HepG2 (cell line): ENCODE measurements at regions not wholly inside any gene's neighbourhood (a gene's known extent, or its start where the extent isn't known, plus 50 kb on each side); places are given as distances from the start of the nearest gene placed in this dataset.

Experiments used
- ATAC-seq: fragments of 200-7000 bp; cut with Tn5 transposase; 3 replicates; pipeline ENCODE4 v1.9.1; 2020; ENCODE audit warnings: mild to moderate bottlenecking, moderate library complexity
- BruUV-seq: library from RNA; stranded (reverse); fragments of 400-500 nt; replicated peaks from 2 replicates; lab custom pipeline; 2021; lab: Mats Ljungman, UMichigan
- CTCF ChIA-PET: fragments of 300-600 bp; formaldehyde crosslinking; extraction: SDS; loops from one replicate; lab custom pipeline; 2021; ENCODE audit warnings: low total read pairs, inconsistent platforms, low intra/inter-chr PET ratio; lab: Yijun Ruan, JAX
- POLR2A ChIA-PET: fragments of 350-600 bp; sonication (Branson Sonifier 250); formaldehyde crosslinking; loops from one replicate; lab custom pipeline; 2020; ENCODE audit warnings: antibody characterized with exemption, inconsistent platforms; lab: Yijun Ruan, JAX
- DNase-seq: peaks from one replicate; pipeline ENCODE4 v3.0.0-alpha.2; 2015; ENCODE audit warnings: low spot score
- FAIRE-seq: peaks from 3 replicates; lab custom pipeline; 2011; peaks lifted over from hg19 to GRCh38; lab: Jason Lieb, UNC
- H2AFZ ChIP-seq: one replicate; pipeline ENCODE4 v1.6.1; 2011; ENCODE audit warnings: low read length, inconsistent platforms
- H3K27ac ChIP-seq: fragments of 300-600 bp; 3 replicates; pipeline ENCODE4 v1.8.0; 2011; ENCODE audit warnings: mixed run types, mild to moderate bottlenecking, mixed read lengths, low read length, inconsistent platforms; ENCODE audit not compliant: insufficient read depth; ENCODE audit errors: extremely low read length
- H3K27me3 ChIP-seq, 2 experiments: fragments of 200-600 bp in 1 of 2; 2 replicates in 1 of 2; 3 replicates in 1 of 2; pipeline versions ENCODE4 v1.6.0 to v1.8.0; 2011; ENCODE audit warnings: low read length in 2 of 2, mild to moderate bottlenecking in 2 of 2, moderate library complexity in 2 of 2, inconsistent platforms in 1 of 2; ENCODE audit not compliant: insufficient read depth in 2 of 2, control insufficient read depth in 1 of 2
- H3K36me3 ChIP-seq, 2 experiments: fragments of 200-600 bp in 1 of 2; replicated peaks in 1 of 2; 2 replicates in 1 of 2; 3 replicates in 1 of 2; pipeline versions ENCODE4 v1.5.1 to v1.8.0; 2011; ENCODE audit warnings: low read length in 2 of 2, inconsistent platforms in 1 of 2; ENCODE audit not compliant: insufficient read depth in 2 of 2, control insufficient read depth in 1 of 2
- H3K4me1 ChIP-seq: 2 replicates; pipeline ENCODE4 v1.5.1; 2012; ENCODE audit warnings: low read length, inconsistent platforms; ENCODE audit not compliant: insufficient read depth
- H3K4me2 ChIP-seq: 2 replicates; pipeline ENCODE4 v1.6.0; 2011; ENCODE audit warnings: low read depth, low read length, inconsistent platforms
- H3K4me3 ChIP-seq, 3 experiments: fragments of 200-600 bp in 1 of 3; sonication (generic), shearing (Covaris generic) in 1 of 3; replicated peaks in 1 of 3; 2 replicates each; pipeline ENCODE4 v1.5.1; 2011 to 2016; ENCODE audit warnings: low read length in 3 of 3, inconsistent platforms in 2 of 3, low read depth in 2 of 3, mild to moderate bottlenecking in 2 of 3, control low read depth in 1 of 3, mixed read lengths in 1 of 3; ENCODE audit not compliant: insufficient read depth in 1 of 3
- H3K79me2 ChIP-seq: one replicate; pipeline ENCODE4 v1.6.1; 2011; ENCODE audit warnings: low read length, inconsistent platforms; ENCODE audit not compliant: insufficient read depth
- H3K9ac ChIP-seq: 2 replicates; pipeline ENCODE4 v1.6.0; 2011; ENCODE audit warnings: mild to moderate bottlenecking, low read depth, low read length, inconsistent platforms; ENCODE audit not compliant: insufficient read depth
- H3K9me3 ChIP-seq: 2 replicates; pipeline ENCODE4 v1.5.1; 2012; ENCODE audit warnings: mild to moderate bottlenecking, low read length
- H4K20me1 ChIP-seq: 2 replicates; pipeline ENCODE4 v1.6.0; 2011; ENCODE audit warnings: inconsistent platforms, mild to moderate bottlenecking, low read length, moderate library complexity; ENCODE audit not compliant: insufficient read depth
- ARNT ChIP-seq: fragments of 450-650 bp; IDR thresholded peaks from 2 replicates; pipeline ENCODE4 v1.6.1; 2017
- BORCS8-MEF2B ChIP-seq: sonication (generic); formaldehyde crosslinking; IDR thresholded peaks from 2 replicates; pipeline ENCODE4 v1.8.0; 2022; ENCODE audit warnings: mild to moderate bottlenecking, missing genetic modification reagents
- CCDC6 ChIP-seq: sonication (generic); formaldehyde crosslinking; IDR thresholded peaks from 2 replicates; pipeline ENCODE4 v1.8.1; 2022; ENCODE audit warnings: mild to moderate bottlenecking, missing genetic modification reagents, moderate library complexity
- GTF2F1 ChIP-seq: fragments of 150-350 bp; IDR thresholded peaks from 2 replicates; pipeline ENCODE4 v1.6.1; 2014; ENCODE audit warnings: low read length
- HCFC1 ChIP-seq: fragments of 150-350 bp; IDR thresholded peaks from 2 replicates; pipeline ENCODE4 v1.6.1; 2014; ENCODE audit warnings: low read depth, low read length
- HOXD1 ChIP-seq: sonication (generic); formaldehyde crosslinking; IDR thresholded peaks from 2 replicates; pipeline ENCODE4 v1.5.0; 2020; ENCODE audit warnings: missing genetic modification reagents
- KDM5A ChIP-seq: fragments of 200-600 bp; sonication (generic); IDR thresholded peaks from 2 replicates; pipeline ENCODE4 v1.7.0; 2018; ENCODE audit warnings: antibody characterized with exemption, mild to moderate bottlenecking, low read length, borderline replicate concordance
- MXD4 ChIP-seq: IDR thresholded peaks from 2 replicates; pipeline ENCODE4 v1.6.1; 2016; ENCODE audit warnings: mild to moderate bottlenecking, missing biosample characterization, missing genetic modification reagents
- NFIB ChIP-seq: sonication (generic); formaldehyde crosslinking; IDR thresholded peaks from 2 replicates; pipeline ENCODE4 v1.9.0; 2021; ENCODE audit warnings: missing genetic modification reagents, mild to moderate bottlenecking, borderline replicate concordance
- RARG ChIP-seq: sonication (generic); formaldehyde crosslinking; IDR thresholded peaks from 2 replicates; pipeline ENCODE4 v1.4.0; 2020; ENCODE audit warnings: low read depth, mild to moderate bottlenecking, missing genetic modification reagents
- RBM22 ChIP-seq: fragments of 200-400 bp; formaldehyde crosslinking; optimal IDR thresholded peaks from 2 replicates; pipeline ENCODE3; 2017; ENCODE audit warnings: mild to moderate bottlenecking, low read length, moderate library complexity
- RORA ChIP-seq: sonication (generic); formaldehyde crosslinking; IDR thresholded peaks from 2 replicates; pipeline ENCODE4 v1.5.0; 2020; ENCODE audit warnings: mild to moderate bottlenecking, missing genetic modification reagents, moderate library complexity
- SKIL ChIP-seq: sonication (generic); formaldehyde crosslinking; IDR thresholded peaks from 2 replicates; pipeline ENCODE4 v1.8.0; 2022; ENCODE audit warnings: missing genetic modification reagents, mild to moderate bottlenecking, moderate library complexity, borderline replicate concordance
- SMYD3 ChIP-seq: sonication (generic); formaldehyde crosslinking; IDR thresholded peaks from 2 replicates; pipeline ENCODE4 v1.8.1; 2023; ENCODE audit warnings: mild to moderate bottlenecking, missing genetic modification reagents
- STAT5B ChIP-seq: sonication (generic); formaldehyde crosslinking; IDR thresholded peaks from 2 replicates; pipeline ENCODE4 v1.4.0; 2020; ENCODE audit warnings: missing genetic modification reagents
- ZNF101 ChIP-seq: sonication (generic); formaldehyde crosslinking; IDR thresholded peaks from 2 replicates; pipeline ENCODE4 v1.4.0; 2020; ENCODE audit warnings: mild to moderate bottlenecking, low read depth, missing genetic modification reagents, borderline replicate concordance
- ZNF224 ChIP-seq: sonication (generic); formaldehyde crosslinking; IDR thresholded peaks from 2 replicates; pipeline ENCODE4 v1.5.0; 2020; ENCODE audit warnings: mild to moderate bottlenecking, missing genetic modification reagents
- ZNF567 ChIP-seq: sonication (generic); formaldehyde crosslinking; IDR thresholded peaks from 2 replicates; pipeline ENCODE4 v1.8.1; 2023; ENCODE audit warnings: mild to moderate bottlenecking, missing genetic modification reagents, borderline replicate concordance
- ZNF761 ChIP-seq: sonication (generic); formaldehyde crosslinking; conservative IDR thresholded peaks from 2 replicates; pipeline ENCODE4 v1.4.0; 2020; ENCODE audit warnings: mild to moderate bottlenecking, missing genetic modification reagents
- ZNF891 ChIP-seq: sonication (generic); formaldehyde crosslinking; IDR thresholded peaks from 2 replicates; pipeline ENCODE4 v1.5.0; 2020; ENCODE audit warnings: mild to moderate bottlenecking, missing genetic modification reagents
- WGBS: methylation state at CpG from one replicate; pipeline ENCODE4 v1.1.6; 2017; ENCODE audit warnings: low lambda C conversion rate; 5-methylcytosine and 5-hydroxymethylcytosine counted together
- in situ Hi-C: cut with HindIII; loops from 2 replicates; pipeline ENCODE4 v1.10.0; 2017; ENCODE audit warnings: low pct_unique_long_range_greater_than_20kb; ENCODE audit not compliant: extremely low pct_ligation_motif_present
- intact Hi-C: fragments of 100-400 bp; cut with micrococcal nuclease; formaldehyde crosslinking; loops from one replicate; pipeline ENCODE4 v1.10.0; 2022; ENCODE audit not compliant: unreplicated experiment

GRCh38 chr6:142601427-142601826 lies 299.6 kb downstream of the ADGRG6 start:
- ChIA-PET POLR2A (no interaction called here), CTCF (no interaction called here)
- ATAC-seq (no peak), DNase-seq (no peak), FAIRE-seq (no peak)
- Histone ChIP-seq H3K27ac (no peak overlapping the region), H3K4me3 (no peak overlapping the region), H3K9ac (no peak overlapping the region), H3K79me2 (no peaks in the 10 kb centered on the region), H3K27me3 (peaks cover 0 to 3% of the 10 kb centered on the region in 2 experiments; a peak in 1 of 5 replicates), H3K9me3 (no peaks in the 10 kb centered on the region), H2AFZ (no peak overlapping the region), H3K4me1 (no peaks in the 10 kb centered on the region), H4K20me1 (no peaks in the 10 kb centered on the region), H3K36me3 (no peaks in the 10 kb centered on the region), H3K4me2 (no peak overlapping the region)
- WGBS, result 79% methylated on average over 1 of the region's 1 CpG
- no TSS peak for BruUV-seq
- intact Hi-C loops, result no loop called here
- TF ChIP-seq CCDC6, result no peak
- TF ChIP-seq SKIL (CRISPR knock-in tag), result no peak
- no peak for TF ChIP-seq MXD4 (CRISPR knock-in tag)
- no peak for TF ChIP-seq ZNF891 (CRISPR knock-in tag)
- no peak for TF ChIP-seq BORCS8-MEF2B (CRISPR knock-in tag)
- in situ Hi-C loops, result no loop called here

- FAIRE-seq (no peak), ATAC-seq (no peak), DNase-seq (no peak)
- in situ Hi-C loops (no loop called here), intact Hi-C loops (no loop called here)
- Histone ChIP-seq H3K4me2 (no peak overlapping the region), H3K36me3 (no peaks in the 10 kb centered on the region), H3K27me3 (no peaks in the 10 kb centered on the region; a peak in 2 of 5 replicates), H2AFZ (no peak overlapping the region), H3K79me2 (no peaks in the 10 kb centered on the region), H4K20me1 (no peaks in the 10 kb centered on the region), H3K4me3 (no peak overlapping the region), H3K4me1 (no peaks in the 10 kb centered on the region), H3K27ac (no peak overlapping the region), H3K9me3 (no peaks in the 10 kb centered on the region), H3K9ac (no peak overlapping the region)
- ChIA-PET POLR2A (no interaction called here), CTCF (no interaction called here)
- no TSS peak for BruUV-seq
- 35% methylated on average over 3 of the region's 3 CpGs for WGBS
- TF ChIP-seq NFIB (CRISPR knock-in tag) (no peak), ZNF224 (CRISPR knock-in tag) (no peak), HCFC1 (no peak), RORA (CRISPR knock-in tag) (no peak), RARG (CRISPR knock-in tag) (no peak), ZNF761 (CRISPR knock-in tag) (no peak), HOXD1 (CRISPR knock-in tag) (no peak), SMYD3 (CRISPR knock-in tag) (no peak), ZNF101 (CRISPR knock-in tag) (no peak), KDM5A (no peak), STAT5B (no peak), ARNT (no peak), ZNF567 (CRISPR knock-in tag) (no peak), GTF2F1 (no peak), RBM22 (no peak)
Observed at GRCh38 chr6:142602972-142603371, 301.2 kb downstream of the ADGRG6 start.
